ENCODE measurements at regions not wholly inside any gene's neighbourhood (a gene's known extent, or its start where the extent isn't known, plus 50 kb on each side); places are given as distances from the start of the nearest gene placed in this dataset.
"Not testable (repeated sequence)": the region's sequence is repeated elsewhere in the genome, so short reads cannot be mapped to it uniquely, and the experiment has no call there.

DNA sequence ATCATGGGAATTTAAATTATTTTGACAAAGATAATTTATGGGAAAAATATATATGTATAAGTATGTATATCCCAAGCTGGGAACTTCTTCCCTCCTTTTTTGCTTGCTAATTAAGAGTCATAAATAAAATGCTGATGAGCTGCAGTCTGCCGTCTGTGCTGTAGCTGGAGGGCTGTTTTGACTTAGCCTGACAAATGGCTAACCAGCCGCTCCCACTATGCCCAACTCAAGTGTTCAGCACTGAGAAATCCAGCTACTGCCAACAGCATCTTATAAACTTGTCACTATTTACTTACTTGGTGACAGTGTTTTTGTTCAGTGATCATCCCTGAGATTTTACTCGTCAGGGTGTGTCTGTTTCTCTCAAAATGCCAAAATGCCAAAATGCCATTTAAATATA, 171.2 kb upstream of the PGRMC2 start:
- peaks cover 0 to 10% (median 5%) of the 10 kb centered on the region in 3 donors for H3K27me3 Mint-ChIP-seq
- peaks cover 0 to 5% (median 4%) of the 10 kb centered on the region in 3 donors for H3K4me1 Mint-ChIP-seq
- no peak overlapping the region for H3K4me3 Mint-ChIP-seq
- no peak for DNase-seq
- no peaks in the 10 kb centered on the region for H3K9me3 Mint-ChIP-seq
- ATAC-seq (ENCODE audit: low read depth in 2 of 2) = no peak
- no peaks in the 10 kb centered on the region for H3K36me3 Mint-ChIP-seq
- no peak overlapping the region for H3K27ac Mint-ChIP-seq

DNA sequence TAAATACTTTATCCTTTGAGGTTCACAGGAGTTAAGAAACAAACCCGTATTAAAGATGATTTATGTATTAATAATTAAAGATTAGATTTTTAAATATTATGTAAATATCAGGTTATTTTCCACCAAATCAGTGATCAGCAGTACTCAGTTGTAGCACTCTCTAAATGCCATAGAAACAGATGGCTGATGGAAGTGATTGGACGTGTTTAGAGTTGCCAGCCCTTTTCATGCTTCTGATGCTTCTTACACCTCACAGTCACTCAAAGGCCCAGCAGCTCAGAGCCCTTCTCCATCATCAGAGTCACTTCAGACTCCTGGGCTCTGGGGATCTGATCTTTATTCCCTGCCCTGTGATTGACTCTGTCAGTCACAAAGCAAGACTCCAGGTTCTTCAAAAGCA, 170.1 kb upstream of the PGRMC2 start:
- Mint-ChIP-seq H3K9me3 (no peaks in the 10 kb centered on the region), H3K36me3 (no peaks in the 10 kb centered on the region), H3K4me3 (no peak overlapping the region), H3K27ac (no peak overlapping the region), H3K27me3 (peaks cover 0 to 10% (median 5%) of the 10 kb centered on the region in 3 donors), H3K4me1 (peaks cover 0 to 5% (median 4%) of the 10 kb centered on the region in 3 donors)
- ATAC-seq (ENCODE audit: low read depth in 2 of 2) (no peak), DNase-seq (no peak)

DNA sequence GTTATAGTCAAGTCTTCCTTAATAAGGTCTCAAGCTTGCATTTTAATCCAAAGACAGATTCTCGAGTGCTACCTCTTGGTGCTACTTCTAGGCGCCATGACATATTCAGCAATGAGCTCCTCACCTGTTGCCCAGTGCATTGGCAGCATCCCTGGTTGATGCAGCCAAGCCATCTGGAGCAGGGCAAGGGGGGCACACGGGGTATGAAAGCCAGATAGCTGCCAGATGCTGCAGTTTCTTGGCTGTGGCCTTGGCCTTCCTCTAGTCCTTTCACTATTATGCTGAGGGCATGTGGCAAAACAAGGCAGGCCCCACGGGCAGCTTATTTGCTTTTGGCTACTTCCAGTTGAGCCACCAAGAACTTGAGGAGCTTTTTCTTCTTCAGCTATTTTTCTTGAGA, 168.6 kb upstream of the PGRMC2 start:
- no peak overlapping the region for H3K27ac Mint-ChIP-seq
- no peak overlapping the region for H3K4me3 Mint-ChIP-seq
- peaks cover 0 to 10% (median 5%) of the 10 kb centered on the region in 3 donors for H3K27me3 Mint-ChIP-seq
- no peak for DNase-seq
- no peaks in the 10 kb centered on the region for H3K9me3 Mint-ChIP-seq
- ATAC-seq (ENCODE audit: low read depth in 2 of 2) = no peak
- no peaks in the 10 kb centered on the region for H3K36me3 Mint-ChIP-seq
- H3K4me1 Mint-ChIP-seq = peaks cover 0 to 5% (median 4%) of the 10 kb centered on the region in 3 donors

DNA sequence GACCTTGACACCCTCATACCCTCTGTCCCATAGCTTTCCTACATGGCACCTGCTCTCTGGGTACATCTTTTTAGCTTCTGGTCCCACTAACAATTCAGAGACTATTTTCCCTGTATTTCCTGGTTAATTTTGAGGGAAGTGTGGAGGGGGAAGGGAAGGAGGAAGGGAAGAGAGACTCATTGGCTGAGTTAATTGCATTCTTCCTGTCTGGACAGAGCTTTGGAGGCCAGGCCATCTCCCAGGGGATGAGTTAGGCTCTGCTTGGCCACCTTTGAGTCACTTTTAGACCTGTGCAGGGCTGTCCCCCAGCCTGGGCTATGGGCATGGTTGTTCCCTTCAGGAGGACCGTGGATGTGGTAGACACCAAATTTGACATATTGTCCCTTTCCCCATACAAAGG, 167.9 kb upstream of the PGRMC2 start:
- no peaks in the 10 kb centered on the region for H3K36me3 Mint-ChIP-seq
- H3K4me1 Mint-ChIP-seq = peaks cover 0 to 5% (median 4%) of the 10 kb centered on the region in 3 donors
- no peaks in the 10 kb centered on the region for H3K9me3 Mint-ChIP-seq
- peaks cover 0 to 10% (median 5%) of the 10 kb centered on the region in 3 donors for H3K27me3 Mint-ChIP-seq
- DNase-seq (no peak), ATAC-seq (ENCODE audit: low read depth in 2 of 2) (no peak)
- no peak overlapping the region for H3K4me3 Mint-ChIP-seq
- peak overlapping the region in 1 of 6 donors; percentile 15 for H3K27ac Mint-ChIP-seq

DNA sequence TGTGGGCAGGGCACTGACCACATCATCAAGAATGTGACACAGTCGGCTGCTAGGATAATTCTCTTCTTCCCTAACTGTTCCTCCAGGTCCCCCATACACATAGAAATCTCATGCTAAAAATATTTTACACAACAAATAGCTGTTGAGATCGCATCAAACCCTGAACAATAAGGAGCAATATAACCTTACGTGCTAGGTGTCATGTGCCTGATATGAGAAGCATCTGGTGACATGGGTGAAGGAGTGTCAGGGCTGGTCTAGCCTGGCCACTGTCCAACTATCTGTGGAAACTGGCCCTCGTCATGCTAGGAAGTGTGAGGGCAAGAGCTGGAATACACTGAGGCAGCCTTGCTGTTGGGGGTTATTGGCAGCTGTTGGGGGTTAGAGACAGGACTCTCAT, 167.3 kb upstream of the PGRMC2 start:
- peak overlapping the region in 1 of 6 donors; percentile 77 for H3K27ac Mint-ChIP-seq
- H3K9me3 Mint-ChIP-seq = no peaks in the 10 kb centered on the region
- no peak overlapping the region for H3K4me3 Mint-ChIP-seq
- H3K36me3 Mint-ChIP-seq = no peaks in the 10 kb centered on the region
- ATAC-seq (ENCODE audit: low read depth in 2 of 2) (no peak), DNase-seq (no peak)
- peaks cover 0 to 10% (median 5%) of the 10 kb centered on the region in 3 donors for H3K27me3 Mint-ChIP-seq
- H3K4me1 Mint-ChIP-seq = peaks cover 0 to 5% (median 4%) of the 10 kb centered on the region in 3 donors

DNA sequence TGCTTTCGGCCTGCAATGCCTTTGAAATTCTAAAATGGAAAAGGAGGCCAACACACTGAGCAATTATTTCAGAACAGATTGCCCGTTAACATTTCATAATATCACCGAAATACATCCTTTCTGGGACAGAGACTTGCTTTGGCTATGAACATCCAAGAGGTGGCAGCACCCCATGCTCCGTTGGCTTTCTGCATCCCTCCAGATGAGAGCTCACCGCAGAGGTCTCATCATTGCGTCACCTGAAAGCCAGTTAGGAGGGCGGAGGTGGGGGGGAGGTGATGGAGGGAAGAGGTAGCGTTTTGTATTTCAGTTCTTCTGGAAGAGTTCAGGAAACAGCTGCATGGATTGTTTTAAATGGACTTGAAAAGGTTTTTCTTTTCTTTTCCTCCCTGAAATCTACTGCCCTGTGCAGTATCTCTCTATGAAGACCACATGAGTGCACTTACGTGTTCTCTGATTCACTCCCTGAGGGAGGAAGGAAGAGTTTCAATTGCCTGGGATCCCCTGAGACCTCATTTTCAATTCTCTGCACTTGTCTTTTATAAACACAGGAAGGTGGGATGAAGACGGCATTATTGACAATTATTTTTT, 166.8 kb upstream of the PGRMC2 start:
- Mint-ChIP-seq H3K4me1 (peaks cover 0 to 5% (median 4%) of the 10 kb centered on the region in 3 donors), H3K4me3 (no peak overlapping the region), H3K27ac (no peak overlapping the region), H3K27me3 (peaks cover 0 to 10% (median 5%) of the 10 kb centered on the region in 3 donors), H3K9me3 (no peaks in the 10 kb centered on the region), H3K36me3 (no peaks in the 10 kb centered on the region)
- peak; percentile 87 to 90 for ATAC-seq (ENCODE audit: low read depth in 2 of 2)
- peak; percentile 27 for DNase-seq

DNA sequence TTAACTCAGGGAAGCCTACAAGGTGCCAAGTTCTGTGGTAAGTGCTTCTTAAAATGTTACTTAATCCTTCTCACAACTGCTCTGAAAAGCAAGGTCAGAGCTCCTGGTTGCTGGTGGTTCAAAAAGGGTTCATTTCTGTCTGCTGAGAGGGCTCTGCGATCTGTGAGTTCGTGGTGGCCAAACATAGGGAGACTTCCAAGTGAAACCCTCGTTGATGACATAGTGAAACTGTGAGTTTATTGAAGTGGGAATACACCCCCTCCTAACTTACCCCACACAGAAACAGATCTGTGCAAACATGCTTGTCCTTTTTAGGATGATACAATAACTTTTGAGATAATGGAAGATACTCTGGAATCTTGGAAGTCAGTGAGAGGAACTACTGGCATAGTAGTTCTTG, 164.8 kb upstream of the PGRMC2 start:
- Mint-ChIP-seq H3K27me3 (peaks cover 0 to 13% (median 5%) of the 10 kb centered on the region in 3 donors), H3K27ac (no peak overlapping the region), H3K36me3 (no peaks in the 10 kb centered on the region), H3K4me3 (no peak overlapping the region), H3K4me1 (peaks cover 0 to 5% (median 4%) of the 10 kb centered on the region in 3 donors), H3K9me3 (no peaks in the 10 kb centered on the region)
- DNase-seq (no peak), ATAC-seq (ENCODE audit: low read depth in 2 of 2) (no peak)

DNA sequence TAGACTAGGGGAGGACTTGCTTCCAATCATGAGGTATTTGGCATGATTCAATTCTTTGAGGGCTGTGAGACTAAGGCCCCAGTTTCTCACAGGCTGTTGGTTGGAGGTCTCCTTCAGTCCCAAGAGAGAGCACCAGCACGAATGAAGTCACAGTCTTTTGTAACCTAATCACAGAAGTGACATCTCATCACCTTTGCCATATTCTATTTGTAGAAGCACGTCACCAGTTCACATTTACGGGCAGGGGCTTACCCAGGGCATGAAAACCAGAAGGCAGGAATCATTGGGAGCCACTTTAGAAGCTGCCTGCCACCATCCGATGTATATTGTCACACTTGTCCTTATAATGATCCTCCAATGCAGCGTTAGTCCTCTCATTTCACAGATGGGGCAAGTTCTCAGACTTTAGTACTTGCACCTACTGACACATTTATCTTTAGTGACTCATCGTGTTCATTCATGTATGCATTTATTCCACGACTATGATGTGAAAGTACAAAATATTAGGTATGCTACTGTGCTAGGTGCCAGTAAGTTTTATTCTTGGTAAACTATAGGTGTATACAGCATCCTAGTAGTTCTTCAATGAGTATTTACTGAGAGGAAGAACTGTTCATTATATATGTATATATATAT, 163.8 kb upstream of the PGRMC2 start:
- Mint-ChIP-seq H3K27me3 (peaks cover 0 to 16% (median 5%) of the 10 kb centered on the region in 3 donors), H3K27ac (no peak overlapping the region), H3K4me1 (peaks cover 0 to 5% (median 4%) of the 10 kb centered on the region in 3 donors), H3K4me3 (no peak overlapping the region), H3K36me3 (peaks cover 0 to 5% of the 10 kb centered on the region in 2 donors), H3K9me3 (no peaks in the 10 kb centered on the region)
- DNase-seq (no peak), ATAC-seq (ENCODE audit: low read depth in 2 of 2) (no peak)

DNA sequence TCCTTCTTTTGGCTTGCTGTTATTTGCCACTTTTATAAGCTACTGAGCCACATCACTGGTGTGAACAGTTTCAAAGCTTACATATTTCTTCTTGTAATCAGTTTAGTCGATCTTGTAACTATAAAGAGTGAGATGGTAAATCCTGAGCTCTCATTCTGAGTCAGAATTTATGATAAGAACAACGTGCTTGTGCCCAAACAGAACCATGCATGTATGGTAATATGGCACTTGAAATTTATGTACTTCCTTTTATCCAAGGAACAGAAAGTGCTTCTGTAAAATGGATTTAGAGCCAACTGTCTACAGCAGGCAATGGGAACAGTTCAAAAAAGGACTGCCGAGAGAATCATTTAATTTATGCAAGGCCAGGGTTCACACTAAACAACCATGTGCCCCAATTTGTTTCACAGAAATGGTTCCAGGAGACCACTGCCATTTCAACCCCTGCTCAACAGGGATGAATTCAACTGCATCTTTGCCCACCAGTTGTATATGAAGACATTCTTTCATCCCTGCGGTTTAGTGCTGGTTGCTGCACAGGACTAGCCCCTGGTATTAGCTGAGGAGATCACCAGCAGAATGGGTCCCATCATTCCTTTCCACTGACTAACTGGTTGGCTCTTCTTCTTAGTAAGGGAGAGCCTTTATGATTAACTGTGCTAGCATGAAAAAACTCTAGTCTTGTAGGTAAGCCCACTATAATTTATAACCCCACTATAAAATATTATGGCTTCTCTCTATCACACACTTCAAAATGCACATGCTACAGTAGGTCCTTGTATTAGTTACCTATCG, 162.9 kb upstream of the PGRMC2 start:
- no peak overlapping the region for H3K4me3 Mint-ChIP-seq
- H3K27ac Mint-ChIP-seq = no peak overlapping the region
- ATAC-seq (ENCODE audit: low read depth in 2 of 2) = no peak
- H3K36me3 Mint-ChIP-seq = peaks cover 3 to 7% of the 10 kb centered on the region in 2 donors
- peaks cover 0 to 5% (median 4%) of the 10 kb centered on the region in 3 donors for H3K4me1 Mint-ChIP-seq
- H3K9me3 Mint-ChIP-seq = peaks cover 0 to 4% (median 2%) of the 10 kb centered on the region in 7 donors
- no peak for DNase-seq
- peaks cover 0 to 18% (median 5%) of the 10 kb centered on the region in 3 donors for H3K27me3 Mint-ChIP-seq

DNA sequence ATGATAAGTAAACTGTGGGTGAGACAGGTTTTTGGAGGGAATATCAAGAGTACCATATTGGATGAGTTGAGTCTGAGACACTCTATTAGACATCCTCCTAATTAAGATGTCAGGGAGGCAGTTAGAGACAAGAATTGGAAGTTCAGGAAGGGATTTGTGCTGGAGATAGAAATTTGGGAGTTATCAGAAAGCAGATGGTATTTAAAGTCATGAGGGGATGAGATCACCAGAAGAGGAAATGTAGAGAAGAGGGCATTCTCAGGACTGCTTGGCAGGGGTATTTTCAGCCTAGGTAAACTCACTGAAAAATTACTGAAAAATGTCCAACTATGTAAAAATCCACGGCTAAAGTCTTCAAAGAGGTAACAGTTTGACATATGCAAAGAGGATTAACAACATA, 161.6 kb upstream of the PGRMC2 start:
- no peak for DNase-seq
- no peak for ATAC-seq (ENCODE audit: low read depth in 2 of 2)
- Mint-ChIP-seq H3K27ac (no peak overlapping the region), H3K4me1 (peaks cover 0 to under 1% (median under 1%) of the 10 kb centered on the region in 3 donors), H3K4me3 (no peak overlapping the region), H3K9me3 (peaks cover 7 to 17% (median 12%) of the 10 kb centered on the region in 7 donors), H3K27me3 (peaks cover 0 to 12% (median 2%) of the 10 kb centered on the region in 3 donors), H3K36me3 (peaks cover 16% of the 10 kb centered on the region in 2 donors)

DNA sequence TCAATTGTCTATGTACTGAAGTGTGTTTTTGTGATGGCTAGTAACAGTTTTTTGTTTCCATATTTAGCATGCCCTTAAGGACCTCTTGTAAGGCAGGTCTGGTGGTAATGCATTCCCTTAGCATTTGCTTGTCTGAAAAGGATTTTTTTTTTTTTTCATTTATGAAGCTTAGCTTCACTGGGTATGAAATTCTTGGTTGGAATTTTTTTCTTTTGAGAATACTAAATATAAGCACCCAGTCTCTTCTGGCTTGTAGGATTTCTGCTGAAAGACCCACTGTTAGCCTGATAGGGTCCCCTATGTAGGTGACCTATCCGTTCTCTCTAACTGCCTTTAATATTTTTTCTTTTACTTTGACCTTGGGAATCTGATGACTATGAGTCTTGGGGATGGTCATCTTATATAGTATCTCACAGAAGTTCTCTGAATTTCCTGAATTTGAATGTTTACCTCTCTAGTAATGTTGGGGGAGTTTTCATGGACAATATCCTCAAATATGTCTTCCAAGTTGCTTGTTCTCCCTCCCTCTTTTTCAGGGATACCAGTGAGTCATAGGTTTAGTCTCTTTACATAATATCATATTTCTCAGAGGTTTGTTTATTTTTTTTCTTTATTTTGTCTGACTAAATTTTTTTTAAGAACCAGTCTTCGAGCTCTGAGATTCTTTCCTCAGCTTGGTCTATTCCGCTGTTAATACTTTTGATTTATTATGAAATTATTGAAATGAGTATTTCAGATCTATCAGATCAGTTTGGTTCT, 157.1 kb upstream of the PGRMC2 start:
- Mint-ChIP-seq H3K4me3 (no peak overlapping the region), H3K27me3 (peaks cover 0 to 12% (median 0%) of the 10 kb centered on the region in 3 donors), H3K36me3 (peaks cover 31 to 47% of the 10 kb centered on the region in 2 donors), H3K9me3 (peaks cover 12 to 48% (median 33%) of the 10 kb centered on the region in 7 donors), H3K27ac (no peak overlapping the region), H3K4me1 (no peaks in the 10 kb centered on the region)
- DNase-seq (no peak), ATAC-seq (ENCODE audit: low read depth in 2 of 2) (no peak)

DNA sequence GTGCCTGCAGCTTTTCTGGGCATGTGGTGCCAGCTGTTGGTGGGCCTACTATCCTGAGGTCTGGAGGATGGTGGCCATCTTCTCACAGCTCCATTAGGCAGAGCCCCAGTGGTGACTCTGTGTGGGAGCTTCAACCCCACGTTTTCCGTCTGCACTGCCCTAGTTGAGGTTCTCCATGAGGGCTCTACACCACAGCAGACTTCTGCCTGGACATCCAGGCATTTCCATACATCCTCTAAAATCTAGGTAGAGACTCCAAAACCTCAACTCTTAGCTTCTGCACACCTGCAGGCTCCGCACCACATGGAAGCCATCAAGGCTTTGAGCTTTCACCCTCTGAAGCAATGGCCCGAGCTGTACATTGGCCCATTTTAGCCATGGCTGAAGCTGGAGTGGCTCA, 153.3 kb upstream of the PGRMC2 start:
- ATAC-seq (ENCODE audit: low read depth in 2 of 2) (no peak), DNase-seq (no peak)
- no peak overlapping the region for H3K27ac Mint-ChIP-seq
- no peak overlapping the region for H3K4me3 Mint-ChIP-seq
- H3K36me3 Mint-ChIP-seq = peaks cover 30 to 52% of the 10 kb centered on the region in 2 donors
- peaks cover 16 to 52% (median 41%) of the 10 kb centered on the region in 7 donors for H3K9me3 Mint-ChIP-seq
- peaks cover 0 to 6% (median 0%) of the 10 kb centered on the region in 3 donors for H3K27me3 Mint-ChIP-seq
- no peaks in the 10 kb centered on the region for H3K4me1 Mint-ChIP-seq

DNA sequence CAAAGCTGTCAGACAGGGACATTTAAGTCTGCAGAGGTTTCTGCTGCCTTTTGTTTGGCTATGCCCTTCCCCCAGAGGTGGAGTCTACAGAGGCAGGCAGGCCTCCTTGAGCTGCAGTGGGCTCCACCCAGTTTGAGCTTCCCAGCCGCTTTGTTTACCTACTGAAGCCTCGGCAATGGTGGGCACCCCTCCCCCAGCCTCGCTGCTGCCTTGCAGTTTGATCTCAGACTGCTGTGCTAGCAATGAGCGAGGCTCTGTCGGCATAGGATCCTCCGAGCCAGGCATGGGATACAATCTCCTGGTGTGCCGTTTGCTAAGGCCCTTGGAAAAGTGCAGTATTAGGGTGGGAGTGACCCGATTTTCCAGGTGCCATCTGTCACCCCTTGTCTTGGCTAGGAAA, 149.4 kb upstream of the PGRMC2 start:
- H3K27me3 Mint-ChIP-seq; H3K4me1 Mint-ChIP-seq; H3K4me3 Mint-ChIP-seq; ATAC-seq (ENCODE audit: low read depth in 2 of 2); DNase-seq: not testable (repeated sequence)
- Mint-ChIP-seq H3K36me3 (peaks cover 14 to 31% of the 10 kb centered on the region in 2 donors), H3K27ac (peak overlapping the region in 1 of 6 donors; percentile 69), H3K9me3 (peaks cover 5 to 28% (median 16%) of the 10 kb centered on the region in 7 donors)
